Neuronal stem cell (in vitro differentiated cells): ENCODE measurements at regions not wholly inside any gene's neighbourhood (a gene's known extent, or its start where the extent isn't known, plus 50 kb on each side); places are given as distances from the start of the nearest gene placed in this dataset.

Experiments
- DNase-seq: peaks from one replicate; pipeline ENCODE4 v3.0.0-alpha.2; 2013; ENCODE audit warnings: low spot score
- H2AFZ ChIP-seq: one replicate; pipeline ENCODE4 v1.6.1; 2013; ENCODE audit warnings: mild to moderate bottlenecking, low read length, inconsistent platforms
- H2AK5ac ChIP-seq: 2 replicates; pipeline ENCODE4 v1.6.1; 2013; ENCODE audit warnings: low read depth, mild to moderate bottlenecking, inconsistent platforms, low read length, moderate library complexity, mixed read lengths
- H2BK120ac ChIP-seq: 2 replicates; pipeline ENCODE4 v1.6.1; 2013; ENCODE audit warnings: low read depth, mild to moderate bottlenecking, inconsistent platforms, low read length, moderate library complexity, mixed read lengths
- H2BK12ac ChIP-seq: one replicate; pipeline ENCODE4 v1.6.1; 2013; ENCODE audit warnings: low read length, inconsistent platforms
- H2BK15ac ChIP-seq: 2 replicates; pipeline ENCODE4 v1.6.1; 2013; ENCODE audit warnings: mild to moderate bottlenecking, low read length, inconsistent platforms, mixed read lengths
- H2BK5ac ChIP-seq: one replicate; pipeline ENCODE4 v1.6.1; 2013; ENCODE audit warnings: inconsistent platforms, mild to moderate bottlenecking, low read length, moderate library complexity
- H3K14ac ChIP-seq: one replicate; pipeline ENCODE4 v1.6.1; 2013; ENCODE audit warnings: low read length, inconsistent platforms
- H3K18ac ChIP-seq: 2 replicates; pipeline ENCODE4 v1.6.1; 2013; ENCODE audit warnings: low read length, inconsistent platforms
- H3K23ac ChIP-seq: 2 replicates; pipeline ENCODE4 v1.6.1; 2013; ENCODE audit warnings: low read depth, mild to moderate bottlenecking, mixed read lengths, low read length, inconsistent platforms; ENCODE audit not compliant: poor library complexity
- H3K27ac ChIP-seq: replicated peaks from 3 replicates; pipeline ENCODE4 v1.5.1; 2013; ENCODE audit warnings: low read length, inconsistent platforms
- H3K27me3 ChIP-seq, 3 experiments: 2 replicates each; pipeline ENCODE4 v1.6.1; 2013; ENCODE audit warnings: low read length in 3 of 3, mild to moderate bottlenecking in 2 of 3, inconsistent platforms in 1 of 3, low read depth in 1 of 3, mixed read lengths in 1 of 3, moderate library complexity in 1 of 3; ENCODE audit not compliant: control insufficient read depth in 3 of 3, insufficient read depth in 3 of 3
- H3K36me3 ChIP-seq, 2 donors: replicated peaks in 1 of 2; 2 replicates each; pipeline ENCODE4 v1.6.1; 2013; ENCODE audit warnings: low read length in 2 of 2; ENCODE audit not compliant: control insufficient read depth in 2 of 2, insufficient read depth in 2 of 2
- H3K4ac ChIP-seq: 2 replicates; pipeline ENCODE4 v1.6.1; 2013; ENCODE audit warnings: inconsistent platforms, mild to moderate bottlenecking, low read length, moderate library complexity
- H3K4me1 ChIP-seq, 2 donors: 1 replicate in 1 of 2; 2 replicates in 1 of 2; pipeline ENCODE4 v1.6.1; 2013; ENCODE audit warnings: low read length in 2 of 2, low read depth in 1 of 2; ENCODE audit not compliant: control insufficient read depth in 2 of 2, insufficient read depth in 1 of 2
- H3K4me2 ChIP-seq: one replicate; pipeline ENCODE4 v1.6.1; 2013; ENCODE audit warnings: mild to moderate bottlenecking, low read length, inconsistent platforms; ENCODE audit not compliant: insufficient read depth, poor library complexity, severe bottlenecking
- H3K4me3 ChIP-seq, 2 donors: 2 replicates each; pipeline ENCODE4 v1.5.1; 2013; ENCODE audit warnings: low read length in 2 of 2, mild to moderate bottlenecking in 2 of 2, inconsistent platforms in 1 of 2, moderate library complexity in 1 of 2
- H3K79me1 ChIP-seq: one replicate; pipeline ENCODE4 v1.6.1; 2013; ENCODE audit warnings: low read depth, mild to moderate bottlenecking, inconsistent platforms, low read length, moderate library complexity
- H3K9ac ChIP-seq: one replicate; pipeline ENCODE4 v1.6.1; 2013; ENCODE audit warnings: mild to moderate bottlenecking, low read depth, low read length, inconsistent platforms; ENCODE audit not compliant: poor library complexity
- H3K9me3 ChIP-seq, 2 donors: replicated peaks in 1 of 2; 2 replicates each; pipeline versions ENCODE3 to v1.6.1; 2013; ENCODE audit warnings: low read length in 2 of 2, mild to moderate bottlenecking in 2 of 2, inconsistent platforms in 1 of 2, low read depth in 1 of 2, mixed read lengths in 1 of 2, moderate library complexity in 1 of 2; ENCODE audit not compliant: control insufficient read depth in 2 of 2, insufficient read depth in 1 of 2
- H4K8ac ChIP-seq: one replicate; pipeline ENCODE4 v1.6.1; 2013; ENCODE audit warnings: low read depth, mild to moderate bottlenecking, inconsistent platforms, low read length, moderate library complexity
- H4K91ac ChIP-seq: one replicate; pipeline ENCODE4 v1.6.1; 2013; ENCODE audit warnings: low read length, low read depth, mild to moderate bottlenecking, inconsistent platforms; ENCODE audit not compliant: poor library complexity
- WGBS, 2 donors: extraction: QIAGEN DNeasy Blood & Tissue Kit; methylation state at CpG; one replicate each; pipeline ENCODE4 v1.1.7; 2013; ENCODE audit warnings: missing lambda C conversion rate in 2 of 2, mixed read lengths in 1 of 2; ENCODE audit not compliant: insufficient read length in 2 of 2, insufficient replicate concordance in 1 of 2; ENCODE audit errors: extremely low coverage in 2 of 2; 5-methylcytosine and 5-hydroxymethylcytosine counted together

DNA sequence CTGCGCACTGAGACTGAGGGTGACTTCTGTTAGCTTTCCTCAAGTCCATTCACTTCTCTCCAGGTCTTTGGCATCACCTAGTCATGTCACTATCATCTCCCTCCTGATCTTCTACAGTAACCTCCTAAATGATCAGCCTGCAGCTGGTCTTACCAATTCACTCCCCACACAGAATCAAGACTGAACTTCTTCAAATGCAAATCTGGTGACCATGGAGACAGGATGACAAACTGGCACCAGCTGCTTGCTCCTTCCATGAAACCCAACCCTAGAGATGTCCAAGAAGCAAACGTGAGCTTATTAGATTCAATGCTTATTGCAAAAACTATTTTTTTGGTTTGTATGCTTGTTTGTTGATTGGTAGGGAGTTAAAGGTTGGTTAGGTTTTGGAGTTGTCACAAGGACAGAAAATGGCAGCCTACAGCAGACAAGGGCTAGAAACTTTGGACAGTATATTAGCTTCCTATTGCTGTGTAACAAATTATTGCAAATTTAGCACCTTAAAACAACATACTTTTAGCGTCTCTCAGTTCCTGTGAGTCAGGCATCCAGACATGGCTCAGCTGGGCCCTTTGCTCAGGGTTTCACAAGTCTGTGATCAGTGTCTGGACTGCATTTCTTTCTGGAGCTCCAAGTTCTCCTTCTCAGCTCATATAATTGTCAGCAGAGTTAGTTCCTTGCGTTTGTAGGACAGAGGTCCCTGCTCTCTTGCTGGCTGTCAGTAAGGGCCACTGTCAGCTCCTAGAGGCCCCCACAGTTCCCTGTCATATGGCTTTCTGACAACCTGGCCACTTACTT lies 53.3 kb upstream of the GJA8 start:
- DNase-seq = no peak
- Histone ChIP-seq H3K9me3 (no peaks in the 10 kb centered on the region), H3K14ac (no peak overlapping the region), H2BK12ac (no peak overlapping the region), H3K23ac (no peak overlapping the region), H3K27ac (no peak overlapping the region), H2BK5ac (no peak overlapping the region), H3K4ac (no peak overlapping the region), H2AFZ (no peak overlapping the region), H3K36me3 (no peaks in the 10 kb centered on the region), H3K27me3 (no peaks in the 10 kb centered on the region), H2AK5ac (no peak overlapping the region), H3K4me2 (no peak overlapping the region), H3K18ac (no peak overlapping the region), H3K79me1 (no peaks in the 10 kb centered on the region), H4K91ac (no peak overlapping the region), H2BK15ac (no peak overlapping the region), H2BK120ac (no peak overlapping the region), H4K8ac (no peak overlapping the region), H3K9ac (no peak overlapping the region), H3K4me3 (no peak overlapping the region), H3K4me1 (peaks cover 4 to 8% of the 10 kb centered on the region in 2 donors)
- no CpG with 5 or more reads among the region's 4 CpGs for WGBS, 2 donors

DNA sequence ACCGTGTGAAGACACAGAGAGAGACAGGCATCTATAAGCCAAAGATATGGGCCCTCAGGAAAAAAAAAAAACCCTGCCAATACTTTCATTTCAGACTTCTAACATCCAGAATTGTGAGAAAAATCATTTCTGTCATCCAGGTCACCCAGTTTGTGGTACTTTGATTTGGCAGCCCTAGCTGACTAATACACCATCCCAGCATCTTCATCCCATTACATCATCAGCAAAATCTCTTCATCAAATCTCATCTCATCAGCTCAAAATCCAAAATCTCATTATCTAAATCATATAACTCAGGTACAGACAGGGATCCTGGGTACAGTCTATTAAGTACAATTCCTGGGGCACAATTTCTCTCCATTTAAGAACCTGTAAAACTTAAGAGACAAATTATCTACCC lies 51.9 kb upstream of the GJA8 start:
- Histone ChIP-seq H4K8ac (no peak overlapping the region), H3K4ac (no peak overlapping the region), H3K9me3 (no peaks in the 10 kb centered on the region), H2BK12ac (no peak overlapping the region), H2BK15ac (no peak overlapping the region), H4K91ac (no peak overlapping the region), H3K4me3 (no peak overlapping the region), H2BK120ac (no peak overlapping the region), H3K79me1 (no peaks in the 10 kb centered on the region), H3K9ac (no peak overlapping the region), H2AFZ (no peak overlapping the region), H3K27ac (no peak overlapping the region), H3K27me3 (no peaks in the 10 kb centered on the region), H3K4me2 (no peak overlapping the region), H2BK5ac (no peak overlapping the region), H3K18ac (no peak overlapping the region), H3K14ac (no peak overlapping the region), H2AK5ac (no peak overlapping the region), H3K4me1 (peaks cover 4 to 8% of the 10 kb centered on the region in 2 donors), H3K36me3 (no peaks in the 10 kb centered on the region), H3K23ac (no peak overlapping the region)
- WGBS, 2 donors = no CpG with 5 or more reads among the region's 1 CpG
- no peak for DNase-seq

DNA sequence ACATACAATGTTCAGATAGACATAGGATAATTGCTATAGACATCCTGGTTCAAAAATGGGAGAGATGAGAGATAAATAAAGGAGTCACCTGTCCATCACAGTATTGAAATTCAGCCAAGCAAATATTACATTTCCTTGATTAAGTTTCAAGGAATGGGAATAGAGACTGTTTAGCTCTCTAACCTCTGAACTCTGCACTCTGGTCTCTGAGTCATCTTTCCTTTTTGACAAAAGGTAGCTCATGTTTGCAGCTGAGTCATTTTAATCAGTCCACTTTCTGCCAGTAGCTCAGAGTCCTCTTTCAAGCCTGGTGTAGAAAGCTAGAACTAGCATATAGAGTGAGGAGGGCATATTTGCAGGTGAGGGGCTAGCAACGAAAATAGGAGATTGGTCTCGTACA lies 51.4 kb upstream of the GJA8 start:
- H2BK12ac ChIP-seq = no peak overlapping the region
- no peaks in the 10 kb centered on the region for H3K9me3 ChIP-seq
- H3K27ac ChIP-seq = no peak overlapping the region
- no peak overlapping the region for H3K14ac ChIP-seq
- no peak for DNase-seq
- H3K4me3 ChIP-seq = no peak overlapping the region
- no peak overlapping the region for H3K9ac ChIP-seq
- H3K4me1 ChIP-seq = peaks cover 3 to 8% of the 10 kb centered on the region in 2 donors
- no peak overlapping the region for H3K23ac ChIP-seq
- no peak overlapping the region for H2BK120ac ChIP-seq
- H2AK5ac ChIP-seq = no peak overlapping the region
- no peaks in the 10 kb centered on the region for H3K36me3 ChIP-seq
- H3K79me1 ChIP-seq = no peaks in the 10 kb centered on the region
- no peak overlapping the region for H2AFZ ChIP-seq
- no peak overlapping the region for H3K18ac ChIP-seq
- H3K4me2 ChIP-seq = no peak overlapping the region
- WGBS, 2 donors = no CpG with 5 or more reads among the region's 2 CpGs
- H3K4ac ChIP-seq = no peak overlapping the region
- no peaks in the 10 kb centered on the region for H3K27me3 ChIP-seq
- H4K91ac ChIP-seq = no peak overlapping the region
- no peak overlapping the region for H2BK15ac ChIP-seq
- no peak overlapping the region for H4K8ac ChIP-seq
- H2BK5ac ChIP-seq = no peak overlapping the region

DNA sequence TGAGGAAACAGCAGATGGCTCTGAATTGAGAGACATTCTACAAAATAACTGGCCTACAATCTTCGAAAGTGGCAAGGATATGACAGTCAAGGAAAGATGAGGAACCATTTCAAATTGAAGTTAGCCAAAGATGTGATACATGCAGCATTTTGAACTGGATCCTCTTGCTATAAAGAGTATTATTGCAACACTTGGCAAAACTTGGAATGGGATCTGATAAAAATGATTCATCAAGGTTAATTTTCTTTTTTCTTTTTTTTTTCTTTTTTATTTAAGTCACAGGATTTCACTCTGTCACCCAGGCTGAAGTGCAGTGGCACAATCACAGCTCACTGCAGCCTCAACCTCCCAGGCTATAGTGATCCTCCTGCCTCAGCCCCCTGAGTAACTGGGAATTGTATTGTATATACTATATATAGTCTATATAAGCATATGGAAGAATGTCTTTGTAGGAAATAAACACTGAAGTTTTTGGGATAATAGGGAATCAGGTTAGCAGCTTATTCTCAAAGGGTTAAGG lies 49.8 kb upstream of the GJA8 start:
- Histone ChIP-seq H2BK120ac (no peak overlapping the region), H3K36me3 (no peaks in the 10 kb centered on the region), H3K27me3 (no peaks in the 10 kb centered on the region), H3K9ac (no peak overlapping the region), H2BK5ac (no peak overlapping the region), H4K8ac (no peak overlapping the region), H2BK15ac (no peak overlapping the region), H3K14ac (no peak overlapping the region), H3K27ac (no peak overlapping the region), H3K4me2 (no peak overlapping the region), H3K4me1 (peaks cover 1 to 8% of the 10 kb centered on the region in 2 donors), H2AK5ac (no peak overlapping the region), H2BK12ac (no peak overlapping the region), H4K91ac (no peak overlapping the region), H2AFZ (no peak overlapping the region), H3K4me3 (no peak overlapping the region), H3K4ac (no peak overlapping the region), H3K79me1 (no peaks in the 10 kb centered on the region), H3K9me3 (no peaks in the 10 kb centered on the region), H3K18ac (no peak overlapping the region), H3K23ac (no peak overlapping the region)
- DNase-seq = no peak
- no CpG with 5 or more reads among the region's 1 CpG for WGBS, 2 donors
